ENCODE measurements at regions not wholly inside any gene's neighbourhood (a gene's known extent, or its start where the extent isn't known, plus 50 kb on each side); places are given as distances from the start of the nearest gene placed in this dataset.

GRCh38 chr2:16264491-16264890, 324.1 kb downstream of the MYCN start:
- Histone ChIP-seq H3K27ac (ENCODE audit: low read depth, low read length) (no peak overlapping the region), H3K23ac (ENCODE audit: insufficient read length) (no peak overlapping the region), H3K79me1 (ENCODE audit: low read depth, low read length) (no peaks in the 10 kb centered on the region), H2BK5ac (ENCODE audit: low read depth, low read length) (no peak overlapping the region), H3K9me3 (ENCODE audit: insufficient read depth in 2 of 2, low read depth in 1 of 2, low read length in 1 of 2) (no peaks in the 10 kb centered on the region), H2BK12ac (ENCODE audit: low read depth, low read length) (no peak overlapping the region), H3K36me3 (ENCODE audit: control insufficient read depth in 2 of 4, insufficient read depth in 4 of 4, low read length in 3 of 4) (no peaks in the 10 kb centered on the region), H3K18ac (ENCODE audit: extremely low read depth, low read length) (no peak overlapping the region), H3K79me2 (ENCODE audit: control insufficient read depth in 1 of 2, insufficient read depth in 2 of 2, low read length in 2 of 2) (no peaks in the 10 kb centered on the region), H2BK15ac (ENCODE audit: low read length) (no peak overlapping the region), H3K27me3 (replicated peaks in 1 of 4; ENCODE audit: control insufficient read depth in 3 of 4, extremely low read depth in 1 of 4, insufficient read depth in 3 of 4, low read length in 3 of 4) (no peaks in the 10 kb centered on the region), H2AK5ac (ENCODE audit: low read depth, low read length) (no peak overlapping the region), H2AFZ (ENCODE audit: low read length) (no peak overlapping the region), H3K4me3 (ENCODE audit: extremely low read depth in 1 of 4, insufficient read depth in 2 of 4, low read depth in 3 of 4, low read length in 4 of 4) (no peak overlapping the region), H3K56ac (replicated peaks; ENCODE audit: insufficient read length, low read depth, low read length) (no peak overlapping the region), H4K91ac (replicated peaks; ENCODE audit: insufficient read length, low read length) (no peak overlapping the region), H3K14ac (ENCODE audit: insufficient read length) (no peak overlapping the region), H4K20me1 (replicated peaks in 1 of 2; ENCODE audit: control insufficient read depth in 1 of 2, insufficient read depth in 2 of 2, low read length in 2 of 2) (no peaks in the 10 kb centered on the region), H4K5ac (ENCODE audit: insufficient read length, low read depth, low read length) (no peak overlapping the region), H3K23me2 (ENCODE audit: low read depth, low read length) (no peaks in the 10 kb centered on the region), H2BK20ac (ENCODE audit: low read length) (no peak overlapping the region), H2BK120ac (replicated peaks; ENCODE audit: low read depth, low read length) (no peak overlapping the region), H3K4ac (replicated peaks; ENCODE audit: insufficient read length, low read depth, low read length) (no peak overlapping the region), H3K4me1 (replicated peaks in 1 of 4; ENCODE audit: control insufficient read depth in 3 of 4, insufficient read depth in 4 of 4, low read length in 3 of 4) (peaks cover 0 to 1% (median 0%) of the 10 kb centered on the region in 4 experiments; a peak in 1 of 7 replicates), H4K8ac (ENCODE audit: extremely low read depth, insufficient read depth, low read length) (no peak overlapping the region), H3K4me2 (ENCODE audit: insufficient read depth in 1 of 2, low read depth in 2 of 2, low read length in 2 of 2) (no peak overlapping the region), H3K9ac (replicated peaks in 1 of 4; ENCODE audit: extremely low read depth in 1 of 4, low read depth in 3 of 4, low read length in 3 of 4) (no peak overlapping the region)
- CTCF ChIA-PET (ENCODE audit: partially characterized antibody) = interaction anchor here (1.5 kb wide), 1 partner anchor 14 kb away, joined by 4 read pairs; no protein-coding TSS in a partner anchor
- 94% methylated on average over 4 of the region's 4 CpGs; no CpG with 5 or more reads in 1 of the 2 experiments for WGBS, 2 experiments (ENCODE audit: extremely low coverage in 1 of 2, insufficient coverage in 1 of 2, insufficient read length in 1 of 2, insufficient replicate concordance in 2 of 2, low coverage in 1 of 2, low lambda C conversion rate in 2 of 2, missing lambda C conversion rate in 1 of 2)
- DNase-seq (ENCODE audit: low read depth in 1 of 2, low spot score in 2 of 2) = no peak
- FAIRE-seq = no peak
- POLR2A ChIA-PET (ENCODE audit: partially characterized antibody) = no interaction called here
- TF ChIP-seq SP1 (IDR thresholded peaks at IDR 0.05; ENCODE audit: low read depth, low read length) = no peak
- TF ChIP-seq CEBPB (IDR thresholded peaks at IDR 0.05; ENCODE audit: low read depth, low read length) = no peak
- no peak for TF ChIP-seq CBX8 (IDR thresholded peaks at IDR 0.05; ENCODE audit: borderline replicate concordance, low read depth, low read length)
- no peak for TF ChIP-seq CBX5 (IDR thresholded peaks at IDR 0.05; ENCODE audit: low read depth, low read length)
- no peak for TF ChIP-seq CHD2 (IDR thresholded peaks at IDR 0.05; ENCODE audit: low read length)
- TF ChIP-seq EP300 (IDR thresholded peaks at IDR 0.05; ENCODE audit: borderline replicate concordance in 1 of 2, low read depth in 2 of 2, low read length in 2 of 2) = no peak
- no peak for TF ChIP-seq RNF2 (IDR thresholded peaks at IDR 0.05; ENCODE audit: borderline replicate concordance, low read depth, low read length, missing control alignments, poor library complexity, severe bottlenecking)
- TF ChIP-seq TEAD4 (IDR thresholded peaks at IDR 0.05; ENCODE audit: low read depth, low read length) = no peak
- TF ChIP-seq RBBP5 (IDR thresholded peaks at IDR 0.05; ENCODE audit: borderline replicate concordance, low read depth, low read length) = no peak
- no peak for TF ChIP-seq FOSL1 (IDR thresholded peaks at IDR 0.05; ENCODE audit: insufficient read depth, low read depth, low read length)
- no peak for TF ChIP-seq SP4 (IDR thresholded peaks at IDR 0.05; ENCODE audit: low read length)
- no peak for TF ChIP-seq KDM5A (IDR thresholded peaks at IDR 0.05; ENCODE audit: low read length)
- TF ChIP-seq SIX5 (IDR thresholded peaks at IDR 0.05; ENCODE audit: low read depth, low read length) = no peak
- TF ChIP-seq RXRA (IDR thresholded peaks at IDR 0.05; ENCODE audit: insufficient read depth, low read depth, low read length) = no peak
- TF ChIP-seq SP2 (IDR thresholded peaks at IDR 0.05; ENCODE audit: low read length) = no peak
- TF ChIP-seq NANOG (IDR thresholded peaks at IDR 0.05; ENCODE audit: insufficient read depth, low read depth, low read length, poor library complexity, severe bottlenecking) = no peak

All from H1 (cell line).